ENCODE measurements at regions not wholly inside any gene's neighbourhood (a gene's known extent, or its start where the extent isn't known, plus 50 kb on each side); places are given as distances from the start of the nearest gene placed in this dataset.

DNA sequence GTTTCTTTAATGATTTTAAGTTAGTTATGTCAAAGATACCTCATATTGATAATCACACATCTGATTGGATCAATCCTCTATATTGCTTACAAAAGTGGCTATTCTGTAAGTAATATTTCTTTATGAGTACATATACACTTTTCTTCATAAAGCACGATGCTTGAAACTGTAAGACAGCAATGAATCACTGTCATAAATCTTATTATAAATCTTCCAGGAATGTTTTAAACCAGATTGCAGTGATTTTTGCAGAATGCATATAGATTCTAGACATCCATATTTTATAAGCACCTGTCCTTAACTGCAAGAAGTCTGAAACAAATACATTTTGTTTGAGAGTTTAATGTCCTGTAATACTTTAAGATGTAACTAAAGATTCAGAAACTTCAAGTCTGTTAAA lies 367.0 kb upstream of the FANCL start:
- TF ChIP-seq GATA2 (IDR thresholded peaks at IDR 0.05; ENCODE audit: low read depth, low read length): no peak
- TF ChIP-seq GATA3 (IDR thresholded peaks at IDR 0.05; ENCODE audit: low read depth, low read length): no peak
